ENCODE measurements at regions not wholly inside any gene's neighbourhood (a gene's known extent, or its start where the extent isn't known, plus 50 kb on each side); places are given as distances from the start of the nearest gene placed in this dataset.
A peak's percentile ranks its signal among the peaks of the same experiment; 100 is the strongest.
"Not testable (repeated sequence)": the region's sequence is repeated elsewhere in the genome, so short reads cannot be mapped to it uniquely, and the experiment has no call there.

- H3K27me3 Mint-ChIP-seq; H3K9me3 Mint-ChIP-seq; DNase-seq (ENCODE audit: low spot score in 2 of 2); ATAC-seq (replicated peaks; ENCODE audit: extremely low read depth, poor library complexity, severe bottlenecking); H3K36me3 Mint-ChIP-seq (ENCODE audit: insufficient read depth); H3K4me3 Mint-ChIP-seq; H3K4me1 Mint-ChIP-seq; H3K27ac Mint-ChIP-seq (ENCODE audit: low read depth): not testable (repeated sequence)
These were observed 61.8 kb upstream of the SVIL start for GRCh38 chr10:29696581-29696980.

- ATAC-seq (replicated peaks; ENCODE audit: extremely low read depth, poor library complexity, severe bottlenecking) (no peak), DNase-seq (ENCODE audit: low spot score in 2 of 2) (no peak)
- H3K9me3 Mint-ChIP-seq, result no peaks in the 10 kb centered on the region
- H3K27ac Mint-ChIP-seq (ENCODE audit: low read depth), result no peak overlapping the region
- H3K4me3 Mint-ChIP-seq, result no peak overlapping the region
- H3K4me1 Mint-ChIP-seq, result peaks cover 16% of the 10 kb centered on the region
- H3K27me3 Mint-ChIP-seq, result no peaks in the 10 kb centered on the region
- H3K36me3 Mint-ChIP-seq (ENCODE audit: insufficient read depth), result peaks cover 4% of the 10 kb centered on the region
These were observed 59.4 kb upstream of the SVIL start for GRCh38 chr10:29694121-29694520.

GRCh38 chr10:29692121-29692539 lies 57.4 kb upstream of the SVIL start:
- H3K4me3 Mint-ChIP-seq, result no peak overlapping the region
- peaks cover 36% of the 10 kb centered on the region for H3K4me1 Mint-ChIP-seq
- H3K9me3 Mint-ChIP-seq, result no peaks in the 10 kb centered on the region
- H3K36me3 Mint-ChIP-seq (ENCODE audit: insufficient read depth), result peaks cover 4% of the 10 kb centered on the region
- no peak overlapping the region for H3K27ac Mint-ChIP-seq (ENCODE audit: low read depth)
- H3K27me3 Mint-ChIP-seq, result no peaks in the 10 kb centered on the region
- ATAC-seq (replicated peaks; ENCODE audit: extremely low read depth, poor library complexity, severe bottlenecking), result no peak
- no peak for DNase-seq (ENCODE audit: low spot score in 2 of 2)

GRCh38 chr10:29691564-29692072 lies 56.8 kb upstream of the SVIL start:
- ATAC-seq (replicated peaks; ENCODE audit: extremely low read depth, poor library complexity, severe bottlenecking), result no peak
- Mint-ChIP-seq H3K4me1 (peaks cover 39% of the 10 kb centered on the region), H3K9me3 (no peaks in the 10 kb centered on the region), H3K27ac (ENCODE audit: low read depth) (no peak overlapping the region), H3K27me3 (no peaks in the 10 kb centered on the region), H3K4me3 (no peak overlapping the region), H3K36me3 (ENCODE audit: insufficient read depth) (peaks cover 4% of the 10 kb centered on the region)
- DNase-seq (ENCODE audit: low spot score in 2 of 2), result no peak

GRCh38 chr10:29689001-29689400 lies 54.2 kb upstream of the SVIL start:
- H3K27ac Mint-ChIP-seq (ENCODE audit: low read depth), result peak overlapping the region; percentile 25
- no peak for DNase-seq (ENCODE audit: low spot score in 2 of 2)
- no peaks in the 10 kb centered on the region for H3K27me3 Mint-ChIP-seq
- peaks cover 2% of the 10 kb centered on the region for H3K36me3 Mint-ChIP-seq (ENCODE audit: insufficient read depth)
- peak overlapping the region; percentile 2 for H3K4me3 Mint-ChIP-seq
- H3K9me3 Mint-ChIP-seq, result no peaks in the 10 kb centered on the region
- ATAC-seq (replicated peaks; ENCODE audit: extremely low read depth, poor library complexity, severe bottlenecking), result peak; percentile 77
- H3K4me1 Mint-ChIP-seq, result peaks cover 49% of the 10 kb centered on the region

- no peak overlapping the region for H3K27ac Mint-ChIP-seq (ENCODE audit: low read depth)
- no peaks in the 10 kb centered on the region for H3K27me3 Mint-ChIP-seq
- peaks cover 2% of the 10 kb centered on the region for H3K36me3 Mint-ChIP-seq (ENCODE audit: insufficient read depth)
- no peak for DNase-seq (ENCODE audit: low spot score in 2 of 2)
- no peaks in the 10 kb centered on the region for H3K9me3 Mint-ChIP-seq
- H3K4me3 Mint-ChIP-seq, result no peak overlapping the region
- ATAC-seq (replicated peaks; ENCODE audit: extremely low read depth, poor library complexity, severe bottlenecking), result no peak
- H3K4me1 Mint-ChIP-seq, result peaks cover 56% of the 10 kb centered on the region
These were observed 53.5 kb upstream of the SVIL start for GRCh38 chr10:29688230-29688661.

- Mint-ChIP-seq H3K36me3 (ENCODE audit: insufficient read depth) (peaks cover 2% of the 10 kb centered on the region), H3K4me3 (no peak overlapping the region), H3K4me1 (peaks cover 57% of the 10 kb centered on the region), H3K27ac (ENCODE audit: low read depth) (peak overlapping the region; percentile 1), H3K9me3 (no peaks in the 10 kb centered on the region), H3K27me3 (no peaks in the 10 kb centered on the region)
- DNase-seq (ENCODE audit: low spot score in 2 of 2) (no peak), ATAC-seq (replicated peaks; ENCODE audit: extremely low read depth, poor library complexity, severe bottlenecking) (no peak)
These were observed 52.8 kb upstream of the SVIL start for GRCh38 chr10:29687421-29688164.

GRCh38 chr10:29685506-29685905 lies 50.7 kb upstream of the SVIL start:
- no peak overlapping the region for H3K4me3 Mint-ChIP-seq
- DNase-seq (ENCODE audit: low spot score in 2 of 2) (no peak), ATAC-seq (replicated peaks; ENCODE audit: extremely low read depth, poor library complexity, severe bottlenecking) (no peak)
- H3K27ac Mint-ChIP-seq (ENCODE audit: low read depth), result no peak overlapping the region
- no peaks in the 10 kb centered on the region for H3K27me3 Mint-ChIP-seq
- no peaks in the 10 kb centered on the region for H3K9me3 Mint-ChIP-seq
- peaks cover 72% of the 10 kb centered on the region for H3K4me1 Mint-ChIP-seq
- peaks cover 3% of the 10 kb centered on the region for H3K36me3 Mint-ChIP-seq (ENCODE audit: insufficient read depth)

All from central memory CD8-positive, alpha-beta T cell (primary cell).